Mucosa of rectum (tissue), 2 donors: ENCODE measurements at regions not wholly inside any gene's neighbourhood (a gene's known extent, or its start where the extent isn't known, plus 50 kb on each side); places are given as distances from the start of the nearest gene placed in this dataset.

Experiments
- H3K27ac ChIP-seq, 2 donors: one replicate each; pipeline ENCODE4 v1.7.0; 2013; ENCODE audit warnings: inconsistent platforms in 2 of 2, low read depth in 2 of 2, low read length in 2 of 2
- H3K27me3 ChIP-seq, 2 donors: one replicate each; pipeline ENCODE4 v1.7.0; 2013; ENCODE audit warnings: low read length in 2 of 2; ENCODE audit not compliant: control insufficient read depth in 2 of 2, insufficient read depth in 2 of 2
- H3K36me3 ChIP-seq, 2 donors: one replicate each; pipeline ENCODE4 v1.7.0; 2013; ENCODE audit warnings: low read length in 2 of 2; ENCODE audit not compliant: control insufficient read depth in 2 of 2, insufficient read depth in 2 of 2
- H3K4me1 ChIP-seq, 2 donors: one replicate each; pipeline ENCODE4 v1.7.0; 2013; ENCODE audit warnings: low read length in 2 of 2, mild to moderate bottlenecking in 1 of 2; ENCODE audit not compliant: control insufficient read depth in 2 of 2, insufficient read depth in 2 of 2
- H3K4me3 ChIP-seq, 2 donors: one replicate each; pipeline ENCODE4 v1.7.0; 2013; ENCODE audit warnings: low read length in 2 of 2
- H3K9ac ChIP-seq, 2 donors: one replicate each; pipeline ENCODE4 v1.7.0; 2013; ENCODE audit warnings: low read length in 2 of 2, low read depth in 1 of 2, mild to moderate bottlenecking in 1 of 2
- H3K9me3 ChIP-seq, 2 donors: one replicate each; pipeline ENCODE4 v1.7.0; 2013; ENCODE audit warnings: low read length in 2 of 2; ENCODE audit not compliant: control insufficient read depth in 2 of 2
- donor health status: healthy.
- donor health status: Normal muscosa, but diverticular disease.

- H3K27ac ChIP-seq = no peak overlapping the region
- no peak overlapping the region for H3K4me3 ChIP-seq
- no peaks in the 10 kb centered on the region for H3K36me3 ChIP-seq
- H3K9ac ChIP-seq = no peak overlapping the region
- H3K4me1 ChIP-seq = no peaks in the 10 kb centered on the region
- no peaks in the 10 kb centered on the region for H3K9me3 ChIP-seq
- peaks cover 0 to 3% of the 10 kb centered on the region in 2 donors for H3K27me3 ChIP-seq
Measured at GRCh38 chr17:71251951-71252350, 868.9 kb upstream of the SOX9 start.

- Histone ChIP-seq H3K4me1 (no peaks in the 10 kb centered on the region), H3K4me3 (no peak overlapping the region), H3K9me3 (no peaks in the 10 kb centered on the region), H3K27ac (no peak overlapping the region), H3K36me3 (no peaks in the 10 kb centered on the region), H3K27me3 (peaks cover 0 to 3% of the 10 kb centered on the region in 2 donors), H3K9ac (no peak overlapping the region)
Measured at GRCh38 chr17:71252436-71252835, 868.4 kb upstream of the SOX9 start.

- H3K9me3 ChIP-seq = no peaks in the 10 kb centered on the region
- H3K27me3 ChIP-seq = peaks cover 0 to 3% of the 10 kb centered on the region in 2 donors
- H3K9ac ChIP-seq = no peak overlapping the region
- no peaks in the 10 kb centered on the region for H3K36me3 ChIP-seq
- H3K4me1 ChIP-seq = no peaks in the 10 kb centered on the region
- no peak overlapping the region for H3K27ac ChIP-seq
- no peak overlapping the region for H3K4me3 ChIP-seq
Measured at GRCh38 chr17:71257096-71257495, 863.7 kb upstream of the SOX9 start.

GRCh38 chr17:71260366-71260940, 860.4 kb upstream of the SOX9 start:
- Histone ChIP-seq H3K4me1 (no peaks in the 10 kb centered on the region), H3K27ac (no peak overlapping the region), H3K36me3 (no peaks in the 10 kb centered on the region), H3K9me3 (no peaks in the 10 kb centered on the region), H3K27me3 (peaks cover 0 to 3% of the 10 kb centered on the region in 2 donors), H3K4me3 (no peak overlapping the region), H3K9ac (no peak overlapping the region)

- Histone ChIP-seq H3K27ac (no peak overlapping the region), H3K4me1 (no peaks in the 10 kb centered on the region), H3K9ac (no peak overlapping the region), H3K36me3 (no peaks in the 10 kb centered on the region), H3K9me3 (peaks cover 0 to 4% of the 10 kb centered on the region in 2 donors), H3K27me3 (no peaks in the 10 kb centered on the region), H3K4me3 (no peak overlapping the region)
Measured at GRCh38 chr17:71262586-71262985, 858.2 kb upstream of the SOX9 start.

GRCh38 chr17:71267668-71268067, 853.2 kb upstream of the SOX9 start:
- Histone ChIP-seq H3K36me3 (no peaks in the 10 kb centered on the region), H3K27me3 (no peaks in the 10 kb centered on the region), H3K4me1 (no peaks in the 10 kb centered on the region), H3K9ac (no peak overlapping the region), H3K9me3 (peaks cover 0 to 4% of the 10 kb centered on the region in 2 donors), H3K4me3 (no peak overlapping the region), H3K27ac (no peak overlapping the region)

- no peaks in the 10 kb centered on the region for H3K27me3 ChIP-seq
- H3K27ac ChIP-seq = no peak overlapping the region
- H3K36me3 ChIP-seq = no peaks in the 10 kb centered on the region
- H3K4me3 ChIP-seq = no peak overlapping the region
- H3K9me3 ChIP-seq = peaks cover 0 to 4% of the 10 kb centered on the region in 2 donors
- H3K9ac ChIP-seq = no peak overlapping the region
- H3K4me1 ChIP-seq = no peaks in the 10 kb centered on the region
Measured at GRCh38 chr17:71269201-71269600, 851.6 kb upstream of the SOX9 start.

GRCh38 chr17:71273441-71273840, 847.4 kb upstream of the SOX9 start:
- Histone ChIP-seq H3K9me3 (no peaks in the 10 kb centered on the region), H3K9ac (no peak overlapping the region), H3K27ac (no peak overlapping the region), H3K36me3 (no peaks in the 10 kb centered on the region), H3K4me3 (no peak overlapping the region), H3K27me3 (no peaks in the 10 kb centered on the region), H3K4me1 (no peaks in the 10 kb centered on the region)

GRCh38 chr17:71276079-71276478, 844.7 kb upstream of the SOX9 start:
- Histone ChIP-seq H3K36me3 (no peaks in the 10 kb centered on the region), H3K4me1 (no peaks in the 10 kb centered on the region), H3K9me3 (no peaks in the 10 kb centered on the region), H3K27ac (no peak overlapping the region), H3K4me3 (no peak overlapping the region), H3K27me3 (no peaks in the 10 kb centered on the region), H3K9ac (no peak overlapping the region)

GRCh38 chr17:71283486-71283885, 837.3 kb upstream of the SOX9 start:
- no peaks in the 10 kb centered on the region for H3K36me3 ChIP-seq
- no peaks in the 10 kb centered on the region for H3K27me3 ChIP-seq
- no peak overlapping the region for H3K27ac ChIP-seq
- no peaks in the 10 kb centered on the region for H3K9me3 ChIP-seq
- H3K9ac ChIP-seq = no peak overlapping the region
- no peak overlapping the region for H3K4me3 ChIP-seq
- H3K4me1 ChIP-seq = no peaks in the 10 kb centered on the region
